Trophoblast cell (in vitro differentiated cells and primary cell): ENCODE measurements at regions not wholly inside any gene's neighbourhood (a gene's known extent, or its start where the extent isn't known, plus 50 kb on each side); places are given as distances from the start of the nearest gene placed in this dataset.

Source experiments
- DNase-seq, 2 donors: peaks; one replicate each; pipeline ENCODE4 v3.0.0-alpha.2; 2016
- H2AFZ ChIP-seq: 2 replicates; pipeline ENCODE4 v1.6.1; 2013; ENCODE audit warnings: low read length, moderate library complexity, mild to moderate bottlenecking; ENCODE audit not compliant: insufficient read depth, poor library complexity
- H2AK5ac ChIP-seq: 2 replicates; pipeline ENCODE4 v1.6.1; 2013; ENCODE audit warnings: mild to moderate bottlenecking, low read length
- H2BK120ac ChIP-seq: 2 replicates; pipeline ENCODE4 v1.6.1; 2013; ENCODE audit warnings: low read length, mild to moderate bottlenecking, moderate library complexity; ENCODE audit not compliant: insufficient read depth, poor library complexity
- H2BK12ac ChIP-seq: 2 replicates; pipeline ENCODE4 v1.6.1; 2013; ENCODE audit warnings: mild to moderate bottlenecking, low read length, moderate library complexity
- H2BK5ac ChIP-seq: 2 replicates; pipeline ENCODE4 v1.6.1; 2013; ENCODE audit warnings: low read length, low read depth, moderate library complexity, mild to moderate bottlenecking; ENCODE audit not compliant: poor library complexity
- H3K14ac ChIP-seq: 2 replicates; pipeline ENCODE4 v1.6.1; 2013; ENCODE audit warnings: mild to moderate bottlenecking, low read length
- H3K18ac ChIP-seq: 2 replicates; pipeline ENCODE4 v1.6.1; 2013; ENCODE audit warnings: mild to moderate bottlenecking, low read length
- H3K23ac ChIP-seq: 2 replicates; pipeline ENCODE4 v1.6.1; 2013; ENCODE audit warnings: low read length
- H3K27ac ChIP-seq: 2 replicates; pipeline ENCODE4 v1.5.1; 2013; ENCODE audit warnings: low read depth, mild to moderate bottlenecking, inconsistent platforms, low read length, moderate library complexity
- H3K27me3 ChIP-seq: 2 replicates; pipeline ENCODE4 v1.6.1; 2013; ENCODE audit warnings: inconsistent platforms, mild to moderate bottlenecking, low read length, moderate library complexity; ENCODE audit not compliant: insufficient read depth
- H3K36me3 ChIP-seq, 2 experiments: 1 replicate in 1 of 2; 2 replicates in 1 of 2; pipeline ENCODE4 v1.6.1; 2013; ENCODE audit warnings: low read length in 2 of 2, mild to moderate bottlenecking in 2 of 2, moderate library complexity in 1 of 2; ENCODE audit not compliant: insufficient read depth in 2 of 2, control insufficient read depth in 1 of 2
- H3K4ac ChIP-seq: 2 replicates; pipeline ENCODE4 v1.6.1; 2013; ENCODE audit warnings: low read depth, mild to moderate bottlenecking, low read length, moderate library complexity
- H3K4me1 ChIP-seq, 2 experiments: 1 replicate in 1 of 2; 2 replicates in 1 of 2; pipeline ENCODE4 v1.6.1; 2013; ENCODE audit warnings: low read length in 2 of 2, mild to moderate bottlenecking in 2 of 2, moderate library complexity in 1 of 2; ENCODE audit not compliant: insufficient read depth in 2 of 2, control insufficient read depth in 1 of 2
- H3K4me2 ChIP-seq: 2 replicates; pipeline ENCODE4 v1.6.1; 2013; ENCODE audit warnings: inconsistent platforms, mild to moderate bottlenecking, low read length, moderate library complexity
- H3K4me3 ChIP-seq: 2 replicates; pipeline ENCODE4 v1.5.1; 2013; ENCODE audit warnings: mild to moderate bottlenecking, low read depth, low read length, inconsistent platforms
- H3K79me1 ChIP-seq: one replicate; pipeline ENCODE4 v1.6.1; 2013; ENCODE audit warnings: low read length
- H3K79me2 ChIP-seq: 2 replicates; pipeline ENCODE4 v1.6.1; 2013; ENCODE audit warnings: low read length, mild to moderate bottlenecking; ENCODE audit not compliant: control insufficient read depth, insufficient read depth, poor library complexity
- H3K9ac ChIP-seq: 2 replicates; pipeline ENCODE4 v1.6.1; 2013; ENCODE audit warnings: mild to moderate bottlenecking, low read length
- H3K9me3 ChIP-seq: 2 replicates; pipeline ENCODE4 v1.6.1; 2013; ENCODE audit warnings: low read depth, mild to moderate bottlenecking, control low read depth, inconsistent platforms, low read length; ENCODE audit not compliant: insufficient read depth
- H4K12ac ChIP-seq: 2 replicates; pipeline ENCODE4 v1.6.1; 2013; ENCODE audit warnings: low read depth, mild to moderate bottlenecking, low read length, moderate library complexity
- H4K8ac ChIP-seq: 2 replicates; pipeline ENCODE4 v1.6.1; 2013; ENCODE audit warnings: low read depth, mild to moderate bottlenecking, low read length, moderate library complexity
- H4K91ac ChIP-seq: one replicate; pipeline ENCODE4 v1.6.1; 2013; ENCODE audit warnings: low read depth, mild to moderate bottlenecking, low read length, moderate library complexity
- WGBS: extraction: QIAGEN DNeasy Blood & Tissue Kit; methylation state at CpG from one replicate; pipeline ENCODE4 v1.1.7; 2013; ENCODE audit warnings: missing lambda C conversion rate; ENCODE audit not compliant: insufficient read length, insufficient coverage; ENCODE audit errors: extremely low coverage; 5-methylcytosine and 5-hydroxymethylcytosine counted together

- H3K14ac ChIP-seq = no peak overlapping the region
- H3K18ac ChIP-seq = no peak overlapping the region
- H3K9me3 ChIP-seq = no peaks in the 10 kb centered on the region
- peaks cover 0 to 1% of the 10 kb centered on the region in 2 experiments for H3K4me1 ChIP-seq
- no peak overlapping the region for H3K9ac ChIP-seq
- H3K79me1 ChIP-seq = no peaks in the 10 kb centered on the region
- H2BK5ac ChIP-seq = no peak overlapping the region
- no peak overlapping the region for H3K23ac ChIP-seq
- no peak overlapping the region for H2AK5ac ChIP-seq
- no peaks in the 10 kb centered on the region for H3K36me3 ChIP-seq
- no peak overlapping the region for H2AFZ ChIP-seq
- no peaks in the 10 kb centered on the region for H3K79me2 ChIP-seq
- no peak overlapping the region for H2BK12ac ChIP-seq
- DNase-seq = no peak
- no peak overlapping the region for H3K4me2 ChIP-seq
- H3K27me3 ChIP-seq = no peaks in the 10 kb centered on the region
- no peak overlapping the region for H3K4ac ChIP-seq
- no peak overlapping the region for H4K12ac ChIP-seq
- H3K4me3 ChIP-seq = no peak overlapping the region
- no peak overlapping the region for H2BK120ac ChIP-seq
- no peak overlapping the region for H4K8ac ChIP-seq
- no peak overlapping the region for H4K91ac ChIP-seq
- H3K27ac ChIP-seq = no peak overlapping the region
- no CpG with 5 or more reads among the region's 6 CpGs for WGBS
Measured at GRCh38 chr9:73872701-73873100, 624.4 kb upstream of the RORB start.

GRCh38 chr9:73880101-73880500 is 617.0 kb upstream of the RORB start:
- Histone ChIP-seq H3K79me1 (no peaks in the 10 kb centered on the region), H3K4me2 (no peak overlapping the region), H2AK5ac (no peak overlapping the region), H3K4me1 (no peaks in the 10 kb centered on the region), H3K4ac (no peak overlapping the region), H3K9me3 (no peaks in the 10 kb centered on the region), H3K18ac (no peak overlapping the region), H3K27me3 (no peaks in the 10 kb centered on the region), H3K23ac (no peak overlapping the region), H3K14ac (no peak overlapping the region), H2AFZ (no peak overlapping the region), H2BK5ac (no peak overlapping the region), H3K27ac (no peak overlapping the region), H3K36me3 (no peaks in the 10 kb centered on the region), H3K9ac (no peak overlapping the region), H4K8ac (no peak overlapping the region), H2BK12ac (no peak overlapping the region), H4K91ac (no peak overlapping the region), H3K4me3 (no peak overlapping the region), H2BK120ac (no peak overlapping the region), H3K79me2 (no peaks in the 10 kb centered on the region), H4K12ac (no peak overlapping the region)
- no peak for DNase-seq
- no CpG with 5 or more reads among the region's 3 CpGs for WGBS

- Histone ChIP-seq H2BK12ac (no peak overlapping the region), H2BK120ac (no peak overlapping the region), H3K36me3 (no peaks in the 10 kb centered on the region), H3K14ac (no peak overlapping the region), H2AFZ (no peak overlapping the region), H3K18ac (no peak overlapping the region), H3K9ac (no peak overlapping the region), H3K79me2 (no peaks in the 10 kb centered on the region), H2AK5ac (no peak overlapping the region), H2BK5ac (no peak overlapping the region), H4K91ac (no peak overlapping the region), H3K27me3 (no peaks in the 10 kb centered on the region), H3K27ac (no peak overlapping the region), H3K4me2 (no peak overlapping the region), H3K9me3 (no peaks in the 10 kb centered on the region), H3K4ac (no peak overlapping the region), H3K4me3 (no peak overlapping the region), H3K23ac (no peak overlapping the region), H4K12ac (no peak overlapping the region), H3K4me1 (no peaks in the 10 kb centered on the region), H4K8ac (no peak overlapping the region), H3K79me1 (no peaks in the 10 kb centered on the region)
- no CpG with 5 or more reads among the region's 2 CpGs for WGBS
- DNase-seq = no peak
Measured at GRCh38 chr9:73889023-73889422, 608.1 kb upstream of the RORB start.

DNA sequence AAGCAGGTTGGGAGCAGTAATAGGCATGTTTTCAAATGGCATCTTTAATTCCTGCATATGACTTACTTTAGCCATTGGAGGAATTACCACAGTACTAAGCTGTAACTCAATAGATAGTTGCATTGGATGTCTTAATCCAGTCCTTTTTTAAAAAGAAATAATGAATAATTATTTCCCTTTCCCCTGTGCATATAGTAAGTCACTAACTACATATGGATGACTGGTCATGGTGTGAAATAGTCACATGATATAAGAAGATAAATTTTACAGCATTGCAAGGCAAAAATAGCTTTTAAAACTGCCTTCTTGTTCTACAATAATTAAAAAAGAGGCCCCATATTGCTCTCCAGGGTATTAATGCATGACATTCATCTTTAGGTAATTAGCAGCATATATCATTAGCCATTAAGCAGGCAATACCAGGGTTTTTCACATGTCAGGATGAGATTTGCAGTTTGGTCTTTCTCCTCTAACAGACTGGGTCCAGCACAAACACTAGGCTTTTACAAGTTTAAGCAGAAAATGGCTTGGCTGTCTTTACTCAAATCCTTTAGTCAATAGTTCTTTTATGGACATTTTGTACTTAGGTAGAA is 606.4 kb upstream of the RORB start:
- H2BK5ac ChIP-seq = no peak overlapping the region
- H3K4me1 ChIP-seq = no peaks in the 10 kb centered on the region
- H3K79me1 ChIP-seq = no peaks in the 10 kb centered on the region
- H2BK120ac ChIP-seq = no peak overlapping the region
- H3K14ac ChIP-seq = no peak overlapping the region
- no peak overlapping the region for H3K18ac ChIP-seq
- no peak overlapping the region for H3K23ac ChIP-seq
- no peak overlapping the region for H2BK12ac ChIP-seq
- H3K27me3 ChIP-seq = no peaks in the 10 kb centered on the region
- H3K4me3 ChIP-seq = no peak overlapping the region
- H3K4me2 ChIP-seq = no peak overlapping the region
- no peak overlapping the region for H2AK5ac ChIP-seq
- no peak overlapping the region for H3K4ac ChIP-seq
- no peaks in the 10 kb centered on the region for H3K36me3 ChIP-seq
- no peak overlapping the region for H3K9ac ChIP-seq
- H4K91ac ChIP-seq = no peak overlapping the region
- H4K8ac ChIP-seq = no peak overlapping the region
- no peak overlapping the region for H2AFZ ChIP-seq
- H4K12ac ChIP-seq = no peak overlapping the region
- no peak overlapping the region for H3K27ac ChIP-seq
- no peak for DNase-seq
- H3K79me2 ChIP-seq = no peaks in the 10 kb centered on the region
- no peaks in the 10 kb centered on the region for H3K9me3 ChIP-seq
